H1 (cell line): ENCODE measurements at regions not wholly inside any gene's neighbourhood (a gene's known extent, or its start where the extent isn't known, plus 50 kb on each side); places are given as distances from the start of the nearest gene placed in this dataset.

Experiments
- CTCF ChIA-PET: fragments of 300-600 bp; sonication (Branson Sonifier 250); formaldehyde crosslinking; loops from one replicate; lab custom pipeline; 2021; ENCODE audit not compliant: partially characterized antibody; lab: Charles Lee
- POLR2A ChIA-PET: fragments of 300-600 bp; sonication (Branson Sonifier 250); formaldehyde crosslinking; loops from one replicate; lab custom pipeline; 2021; ENCODE audit warnings: inconsistent platforms; ENCODE audit not compliant: partially characterized antibody; lab: Charles Lee
- DNase-seq, 2 experiments: peaks; one replicate each; pipeline versions ENCODE4 v3.0.0 to v3.0.0-alpha.2; 2010 to 2022; ENCODE audit warnings: low spot score in 2 of 2, low read depth in 1 of 2, mixed read lengths in 1 of 2
- FAIRE-seq: peaks from 2 replicates; lab custom pipeline; 2011; peaks lifted over from hg19 to GRCh38; lab: Jason Lieb, UNC
- H2AFZ ChIP-seq: 2 replicates; pipeline ENCODE4 v1.8.1; 2012; ENCODE audit warnings: low read length, inconsistent platforms
- H2AK5ac ChIP-seq: 2 replicates; pipeline ENCODE4 v1.6.1; 2013; ENCODE audit warnings: low read depth, low read length
- H2BK120ac ChIP-seq: replicated peaks from 2 replicates; pipeline ENCODE3; 2013; ENCODE audit warnings: low read depth, low read length, inconsistent platforms
- H2BK12ac ChIP-seq: 2 replicates; pipeline ENCODE4 v1.6.1; 2013; ENCODE audit warnings: low read depth, low read length
- H2BK15ac ChIP-seq: 2 replicates; pipeline ENCODE4 v1.6.1; 2013; ENCODE audit warnings: low read length
- H2BK20ac ChIP-seq: 2 replicates; pipeline ENCODE4 v1.6.1; 2013; ENCODE audit warnings: low read length
- H2BK5ac ChIP-seq: 2 replicates; pipeline ENCODE4 v1.6.1; 2013; ENCODE audit warnings: low read depth, low read length
- H3K14ac ChIP-seq: 2 replicates; pipeline ENCODE4 v1.6.1; 2013; ENCODE audit warnings: inconsistent platforms; ENCODE audit not compliant: insufficient read length
- H3K18ac ChIP-seq: 2 replicates; pipeline ENCODE4 v1.6.1; 2013; ENCODE audit warnings: low read length; ENCODE audit errors: extremely low read depth
- H3K23ac ChIP-seq: 2 replicates; pipeline ENCODE4 v1.6.1; 2013; ENCODE audit warnings: inconsistent platforms; ENCODE audit not compliant: insufficient read length
- H3K23me2 ChIP-seq: 2 replicates; pipeline ENCODE4 v1.6.1; 2013; ENCODE audit warnings: low read depth, low read length
- H3K27ac ChIP-seq: 2 replicates; pipeline ENCODE4 v1.6.1; 2011; ENCODE audit warnings: low read depth, low read length, inconsistent platforms
- H3K27me3 ChIP-seq, 4 experiments: replicated peaks in 1 of 4; 1 replicate in 1 of 4; 2 replicates in 3 of 4; pipeline versions ENCODE4 v1.6.1 to v1.8.1; 2011 to 2013; ENCODE audit warnings: low read length in 3 of 4, mild to moderate bottlenecking in 3 of 4, inconsistent platforms in 2 of 4, mixed read lengths in 2 of 4, moderate library complexity in 1 of 4; ENCODE audit not compliant: control insufficient read depth in 3 of 4, insufficient read depth in 3 of 4; ENCODE audit errors: extremely low read depth in 1 of 4
- H3K36me3 ChIP-seq, 4 experiments: 2 replicates each; pipeline versions ENCODE4 v1.6.1 to v1.8.1; 2011 to 2013; ENCODE audit warnings: mild to moderate bottlenecking in 4 of 4, low read length in 3 of 4, moderate library complexity in 2 of 4, control low read depth in 1 of 4, inconsistent platforms in 1 of 4; ENCODE audit not compliant: insufficient read depth in 4 of 4, control insufficient read depth in 2 of 4
- H3K4ac ChIP-seq: replicated peaks from 2 replicates; pipeline ENCODE3; 2013; ENCODE audit warnings: low read length, low read depth, mixed read lengths, inconsistent platforms; ENCODE audit not compliant: insufficient read length
- H3K4me1 ChIP-seq, 4 experiments: replicated peaks in 1 of 4; 1 replicate in 1 of 4; 2 replicates in 3 of 4; pipeline versions ENCODE4 v1.6.1 to v1.8.1; 2011 to 2013; ENCODE audit warnings: low read length in 3 of 4, inconsistent platforms in 2 of 4, mixed read lengths in 1 of 4; ENCODE audit not compliant: insufficient read depth in 4 of 4, control insufficient read depth in 3 of 4
- H3K4me2 ChIP-seq, 2 experiments: 2 replicates each; pipeline versions ENCODE4 v1.6.1 to v1.8.1; 2011 to 2013; ENCODE audit warnings: low read depth in 2 of 2, low read length in 2 of 2, control low read depth in 1 of 2, inconsistent platforms in 1 of 2, mild to moderate bottlenecking in 1 of 2; ENCODE audit not compliant: insufficient read depth in 1 of 2
- H3K4me3 ChIP-seq, 4 experiments: fragments of 200-600, 300-600 bp in 1 of 4; sonication (generic), shearing (Covaris generic), sonication (Bioruptor Twin) in 1 of 4; 2 replicates each; pipeline versions ENCODE4 v1.5.1 to v1.8.1; 2011 to 2016; ENCODE audit warnings: low read length in 4 of 4, low read depth in 3 of 4, control low read depth in 2 of 4, inconsistent platforms in 2 of 4, mild to moderate bottlenecking in 2 of 4, mixed read lengths in 1 of 4, moderate library complexity in 1 of 4; ENCODE audit not compliant: insufficient read depth in 2 of 4; ENCODE audit errors: extremely low read depth in 1 of 4
- H3K56ac ChIP-seq: replicated peaks from 2 replicates; pipeline ENCODE3; 2013; ENCODE audit warnings: low read depth, mild to moderate bottlenecking, mixed read lengths, low read length, inconsistent platforms; ENCODE audit not compliant: insufficient read length
- H3K79me1 ChIP-seq: 2 replicates; pipeline ENCODE4 v1.6.1; 2013; ENCODE audit warnings: low read depth, low read length, control low read depth
- H3K79me2 ChIP-seq, 2 experiments: 2 replicates each; pipeline versions ENCODE4 v1.6.1 to v1.8.1; 2012 to 2013; ENCODE audit warnings: low read length in 2 of 2, mild to moderate bottlenecking in 2 of 2, inconsistent platforms in 1 of 2; ENCODE audit not compliant: insufficient read depth in 2 of 2, control insufficient read depth in 1 of 2
- H3K9ac ChIP-seq, 4 experiments: replicated peaks in 1 of 4; 1 replicate in 1 of 4; 2 replicates in 3 of 4; pipeline versions ENCODE4 v1.6.1 to v1.8.1; 2011 to 2013; ENCODE audit warnings: low read depth in 3 of 4, low read length in 3 of 4, control low read depth in 2 of 4, mild to moderate bottlenecking in 2 of 4, moderate library complexity in 2 of 4, inconsistent platforms in 1 of 4; ENCODE audit errors: extremely low read depth in 1 of 4
- H3K9me3 ChIP-seq, 2 experiments: 2 replicates each; pipeline versions ENCODE4 v1.6.1 to v1.8.1; 2012 to 2013; ENCODE audit warnings: mild to moderate bottlenecking in 2 of 2, moderate library complexity in 2 of 2, control low read depth in 1 of 2, inconsistent platforms in 1 of 2, low read depth in 1 of 2, low read length in 1 of 2, mixed read lengths in 1 of 2; ENCODE audit not compliant: insufficient read depth in 2 of 2
- H4K20me1 ChIP-seq, 2 experiments: replicated peaks in 1 of 2; 2 replicates each; pipeline versions ENCODE3 to v1.8.1; 2011 to 2013; ENCODE audit warnings: inconsistent platforms in 2 of 2, low read length in 2 of 2, mild to moderate bottlenecking in 1 of 2; ENCODE audit not compliant: insufficient read depth in 2 of 2, control insufficient read depth in 1 of 2
- H4K5ac ChIP-seq: 2 replicates; pipeline ENCODE4 v1.6.1; 2013; ENCODE audit warnings: low read length, low read depth, mixed read lengths, inconsistent platforms; ENCODE audit not compliant: insufficient read length
- H4K8ac ChIP-seq: 2 replicates; pipeline ENCODE4 v1.8.0; 2013; ENCODE audit warnings: mild to moderate bottlenecking, moderate library complexity, low read length, inconsistent platforms; ENCODE audit not compliant: insufficient read depth; ENCODE audit errors: extremely low read depth
- H4K91ac ChIP-seq: replicated peaks from 2 replicates; pipeline ENCODE3; 2013; ENCODE audit warnings: low read length, mixed read lengths, inconsistent platforms; ENCODE audit not compliant: insufficient read length
- BRCA1 ChIP-seq: IDR thresholded peaks from 2 replicates; pipeline ENCODE4 v1.6.1; 2012; ENCODE audit warnings: low read depth, low read length, improper control_type of control experiment
- KDM5A ChIP-seq: fragments of 200-600 bp; IDR thresholded peaks from 2 replicates; pipeline ENCODE4 v1.7.1; 2012; ENCODE audit warnings: mild to moderate bottlenecking, low read length, inconsistent platforms, mixed read lengths
- NRF1 ChIP-seq: IDR thresholded peaks from 2 replicates; pipeline ENCODE4 v1.6.1; 2011; ENCODE audit warnings: mild to moderate bottlenecking, low read depth, low read length, improper control_type of control experiment
- POLR2A ChIP-seq, 2 experiments: IDR thresholded peaks; 1 replicate in 1 of 2; 2 replicates in 1 of 2; pipeline ENCODE4 v1.6.1; 2011; ENCODE audit warnings: low read depth in 2 of 2, low read length in 2 of 2, mild to moderate bottlenecking in 2 of 2; ENCODE audit errors: control extremely low read depth in 1 of 2
- POU5F1 ChIP-seq: IDR thresholded peaks from 2 replicates; pipeline ENCODE4 v1.6.1; 2011; ENCODE audit warnings: low read depth, mild to moderate bottlenecking, low read length, moderate library complexity
- RBBP5 ChIP-seq: IDR thresholded peaks from 2 replicates; pipeline ENCODE4 v1.7.1; 2012; ENCODE audit warnings: low read depth, mild to moderate bottlenecking, inconsistent platforms, low read length, moderate library complexity, borderline replicate concordance
- RFX5 ChIP-seq: IDR thresholded peaks from 2 replicates; pipeline ENCODE4 v1.6.1; 2011; ENCODE audit warnings: low read depth, low read length, improper control_type of control experiment, borderline replicate concordance
- SIN3A ChIP-seq, 2 experiments: IDR thresholded peaks in 1 of 2; conservative IDR thresholded peaks in 1 of 2; 2 replicates each; pipeline ENCODE4 v1.6.1; 2011 to 2012; ENCODE audit warnings: low read length in 2 of 2, improper control_type of control experiment in 1 of 2, low read depth in 1 of 2, mild to moderate bottlenecking in 1 of 2
- TEAD4 ChIP-seq: IDR thresholded peaks from 2 replicates; pipeline ENCODE4 v1.6.1; 2012; ENCODE audit warnings: low read depth, low read length, inconsistent platforms, mixed read lengths
- WGBS, 2 experiments: shearing (Covaris generic) in 1 of 2; methylation state at CpG; one replicate each; pipeline versions ENCODE4 v1.1.6 to v1.1.7; 2013 to 2015; ENCODE audit warnings: low lambda C conversion rate in 2 of 2, mixed read lengths in 2 of 2, inconsistent platforms in 1 of 2, low coverage in 1 of 2, missing lambda C conversion rate in 1 of 2; ENCODE audit not compliant: insufficient replicate concordance in 2 of 2, insufficient coverage in 1 of 2, insufficient read length in 1 of 2; ENCODE audit errors: extremely low coverage in 1 of 2, missing lambda C conversion rate in 1 of 2; 5-methylcytosine and 5-hydroxymethylcytosine counted together

DNA sequence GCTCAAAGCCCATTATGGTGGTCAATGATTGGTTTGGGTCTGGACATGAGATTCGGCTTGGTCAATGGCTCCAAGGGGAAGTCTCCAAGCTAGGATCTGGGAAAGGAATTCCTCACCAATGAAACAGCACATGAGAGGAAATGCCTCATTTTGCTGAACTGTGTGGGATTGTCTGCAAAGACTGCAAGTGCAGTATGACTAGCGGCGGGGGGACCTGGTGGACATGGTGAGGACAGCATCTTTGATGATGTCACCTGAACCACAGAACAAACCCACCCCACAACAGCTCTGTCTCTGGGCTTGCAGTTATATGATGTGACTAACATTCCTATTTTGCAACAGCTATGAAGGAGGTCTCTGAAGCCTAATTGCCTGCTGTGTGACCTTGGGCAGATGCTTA, 50.6 kb upstream of the NKD1 start:
- Histone ChIP-seq H4K20me1 (no peaks in the 10 kb centered on the region), H3K4ac (no peak overlapping the region), H3K9me3 (no peaks in the 10 kb centered on the region; a peak in 1 of 4 replicates), H3K4me2 (no peak overlapping the region), H3K4me1 (peaks cover 0 to 3% (median 0%) of the 10 kb centered on the region in 4 experiments; a peak in 2 of 7 replicates), H3K79me2 (no peaks in the 10 kb centered on the region), H4K8ac (no peak overlapping the region), H3K23me2 (no peaks in the 10 kb centered on the region), H3K4me3 (no peak overlapping the region), H3K56ac (no peak overlapping the region), H3K79me1 (no peaks in the 10 kb centered on the region), H4K91ac (no peak overlapping the region), H2AK5ac (no peak overlapping the region), H3K14ac (no peak overlapping the region), H3K23ac (no peak overlapping the region), H2BK20ac (no peak overlapping the region; the same call in 1 of the 2 replicates), H2BK120ac (no peak overlapping the region), H2AFZ (no peak overlapping the region), H3K9ac (no peak overlapping the region), H3K18ac (no peak overlapping the region), H2BK5ac (no peak overlapping the region), H4K5ac (no peak overlapping the region), H3K36me3 (no peaks in the 10 kb centered on the region), H2BK12ac (no peak overlapping the region), H3K27me3 (no peaks in the 10 kb centered on the region), H2BK15ac (no peak overlapping the region), H3K27ac (no peak overlapping the region)
- WGBS, 2 experiments = 82% methylated on average over 3 of the region's 3 CpGs; no CpG with 5 or more reads in 1 of the 2 experiments
- CTCF ChIA-PET = interaction anchor here (1.2 to 1.5 kb wide), 2 partner anchors 13 to 32 kb away, joined by 5 to 7 read pairs; no protein-coding TSS in a partner anchor
- no peak for FAIRE-seq
- POLR2A ChIA-PET = no interaction called here
- no peak for DNase-seq
- no peak for TF ChIP-seq POLR2A (IDR thresholded peaks at IDR 0.05; ENCODE audit: control extremely low read depth in 1 of 2, low read depth in 2 of 2, low read length in 2 of 2)
- TF ChIP-seq BRCA1 = no peak
- TF ChIP-seq TEAD4 = no peak
- no peak for TF ChIP-seq KDM5A
- no peak for TF ChIP-seq POU5F1
- no peak for TF ChIP-seq NRF1
- no peak for TF ChIP-seq RBBP5
- TF ChIP-seq SIN3A (conservative IDR thresholded peaks at IDR 0.05 in 1 of 2, IDR thresholded peaks at IDR 0.05 in 1 of 2; ENCODE audit: low read depth in 1 of 2, low read length in 2 of 2) = no peak
- no peak for TF ChIP-seq RFX5
